ENCODE measurements at regions not wholly inside any gene's neighbourhood (a gene's known extent, or its start where the extent isn't known, plus 50 kb on each side); places are given as distances from the start of the nearest gene placed in this dataset.

DNA sequence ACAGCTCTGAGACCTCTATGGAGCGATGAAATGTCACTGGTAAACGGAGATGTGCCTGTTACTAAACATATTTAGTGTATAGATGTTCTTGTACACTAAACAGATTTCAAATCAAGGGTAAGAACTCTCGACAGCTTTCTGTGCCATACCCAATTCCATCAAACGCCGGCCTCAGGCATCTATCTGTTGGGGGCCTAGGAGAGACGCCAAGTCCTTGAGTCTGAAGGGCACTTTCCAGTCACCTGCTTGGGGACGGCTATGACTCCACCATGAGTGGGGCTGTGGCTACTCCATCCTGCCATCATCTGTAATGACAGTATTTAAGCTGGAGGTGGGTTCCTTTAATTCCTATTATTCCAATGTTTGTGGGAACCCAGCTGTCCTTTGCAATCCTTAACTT is 87.8 kb downstream of the SHANK2 start:
- TF ChIP-seq POLR2A (IDR thresholded peaks at IDR 0.05; ENCODE audit: low read depth, low read length) (no peak), TAF1 (IDR thresholded peaks at IDR 0.05; ENCODE audit: low read depth, low read length) (no peak)

Data from GM12891 (cell line).